Mucosa of stomach (tissue), 1 donor: ENCODE measurements at regions not wholly inside any gene's neighbourhood (a gene's known extent, or its start where the extent isn't known, plus 50 kb on each side); places are given as distances from the start of the nearest gene placed in this dataset.

Experiments used
- H3K27me3 ChIP-seq: one replicate; pipeline ENCODE4 v1.7.0; 2013; ENCODE audit warnings: mild to moderate bottlenecking, low read length; ENCODE audit not compliant: control insufficient read depth, insufficient read depth
- H3K36me3 ChIP-seq: one replicate; pipeline ENCODE4 v1.7.0; 2013; ENCODE audit warnings: low read length; ENCODE audit not compliant: control insufficient read depth, insufficient read depth
- H3K4me1 ChIP-seq: one replicate; pipeline ENCODE4 v1.7.0; 2013; ENCODE audit warnings: mild to moderate bottlenecking, low read length; ENCODE audit not compliant: control insufficient read depth, insufficient read depth
- H3K4me3 ChIP-seq: one replicate; pipeline ENCODE4 v1.7.0; 2013; ENCODE audit warnings: low read length
- H3K9ac ChIP-seq: one replicate; pipeline ENCODE4 v1.7.0; 2013; ENCODE audit warnings: mild to moderate bottlenecking, low read length, moderate library complexity
- H3K9me3 ChIP-seq: one replicate; pipeline ENCODE4 v1.7.0; 2013; ENCODE audit warnings: mild to moderate bottlenecking, low read length, moderate library complexity; ENCODE audit not compliant: control insufficient read depth
- donor health status: Pancreatic carcinoma.

GRCh38 chr12:102708108-102708507 lies 208.9 kb downstream of the PAH start:
- Histone ChIP-seq H3K9me3 (no peaks in the 10 kb centered on the region), H3K9ac (peak overlapping the region; percentile 20), H3K4me1 (peaks cover 18% of the 10 kb centered on the region), H3K4me3 (no peak overlapping the region), H3K27me3 (no peaks in the 10 kb centered on the region), H3K36me3 (no peaks in the 10 kb centered on the region)

GRCh38 chr12:102702447-102703114 lies 214.5 kb downstream of the PAH start:
- H3K9ac ChIP-seq, result no peak overlapping the region
- H3K4me3 ChIP-seq, result no peak overlapping the region
- peaks cover 5% of the 10 kb centered on the region for H3K4me1 ChIP-seq
- H3K27me3 ChIP-seq, result no peaks in the 10 kb centered on the region
- H3K36me3 ChIP-seq, result no peaks in the 10 kb centered on the region
- no peaks in the 10 kb centered on the region for H3K9me3 ChIP-seq

- no peaks in the 10 kb centered on the region for H3K9me3 ChIP-seq
- H3K27me3 ChIP-seq, result no peaks in the 10 kb centered on the region
- H3K9ac ChIP-seq, result no peak overlapping the region
Observed at GRCh38 chr12:102696045-102696444, 215.7 kb upstream of the IGF1 start.

GRCh38 chr12:102694903-102695302 lies 214.5 kb upstream of the IGF1 start:
- Histone ChIP-seq H3K4me1 (peaks cover 37% of the 10 kb centered on the region), H3K9me3 (no peaks in the 10 kb centered on the region), H3K4me3 (no peak overlapping the region), H3K27me3 (no peaks in the 10 kb centered on the region), H3K9ac (no peak overlapping the region), H3K36me3 (no peaks in the 10 kb centered on the region)

More at GRCh38 chr12:102696045-102696444, 215.7 kb upstream of the IGF1 start:
- H3K36me3 ChIP-seq, result no peaks in the 10 kb centered on the region
- H3K4me3 ChIP-seq, result no peak overlapping the region
- peaks cover 36% of the 10 kb centered on the region for H3K4me1 ChIP-seq

GRCh38 chr12:102691773-102692555 lies 211.6 kb upstream of the IGF1 start:
- Histone ChIP-seq H3K9me3 (no peaks in the 10 kb centered on the region), H3K4me1 (peaks cover 55% of the 10 kb centered on the region), H3K4me3 (no peak overlapping the region), H3K27me3 (no peaks in the 10 kb centered on the region), H3K36me3 (no peaks in the 10 kb centered on the region), H3K9ac (peak overlapping the region; percentile 7)

- Histone ChIP-seq H3K4me3 (no peak overlapping the region), H3K9ac (no peak overlapping the region), H3K27me3 (no peaks in the 10 kb centered on the region), H3K9me3 (no peaks in the 10 kb centered on the region), H3K36me3 (no peaks in the 10 kb centered on the region), H3K4me1 (peaks cover 64% of the 10 kb centered on the region)
Observed at GRCh38 chr12:102690253-102690652, 209.9 kb upstream of the IGF1 start.

GRCh38 chr12:102689701-102690100 lies 209.3 kb upstream of the IGF1 start:
- H3K36me3 ChIP-seq, result no peaks in the 10 kb centered on the region
- H3K9ac ChIP-seq, result no peak overlapping the region
- peaks cover 58% of the 10 kb centered on the region for H3K4me1 ChIP-seq
- no peaks in the 10 kb centered on the region for H3K9me3 ChIP-seq
- no peak overlapping the region for H3K4me3 ChIP-seq
- H3K27me3 ChIP-seq, result no peaks in the 10 kb centered on the region

- H3K4me3 ChIP-seq, result no peak overlapping the region
- no peaks in the 10 kb centered on the region for H3K9me3 ChIP-seq
- H3K4me1 ChIP-seq, result peaks cover 44% of the 10 kb centered on the region
- no peaks in the 10 kb centered on the region for H3K36me3 ChIP-seq
- H3K9ac ChIP-seq, result no peak overlapping the region
- no peaks in the 10 kb centered on the region for H3K27me3 ChIP-seq
Observed at GRCh38 chr12:102687523-102687922, 207.2 kb upstream of the IGF1 start.

GRCh38 chr12:102685841-102686240 lies 205.5 kb upstream of the IGF1 start:
- Histone ChIP-seq H3K9me3 (no peaks in the 10 kb centered on the region), H3K4me1 (peaks cover 28% of the 10 kb centered on the region), H3K9ac (no peak overlapping the region), H3K36me3 (no peaks in the 10 kb centered on the region), H3K27me3 (no peaks in the 10 kb centered on the region), H3K4me3 (no peak overlapping the region)

GRCh38 chr12:102685172-102685571 lies 204.8 kb upstream of the IGF1 start:
- H3K9me3 ChIP-seq, result no peaks in the 10 kb centered on the region
- no peak overlapping the region for H3K4me3 ChIP-seq
- H3K27me3 ChIP-seq, result no peaks in the 10 kb centered on the region
- H3K36me3 ChIP-seq, result no peaks in the 10 kb centered on the region
- no peak overlapping the region for H3K9ac ChIP-seq
- H3K4me1 ChIP-seq, result peaks cover 28% of the 10 kb centered on the region

- H3K9ac ChIP-seq, result no peak overlapping the region
- no peaks in the 10 kb centered on the region for H3K27me3 ChIP-seq
Observed at GRCh38 chr12:102682366-102683289, 202.3 kb upstream of the IGF1 start.

GRCh38 chr12:102681747-102682146 lies 201.4 kb upstream of the IGF1 start:
- no peak overlapping the region for H3K9ac ChIP-seq
- no peaks in the 10 kb centered on the region for H3K9me3 ChIP-seq
- H3K27me3 ChIP-seq, result no peaks in the 10 kb centered on the region
- H3K36me3 ChIP-seq, result no peaks in the 10 kb centered on the region
- H3K4me3 ChIP-seq, result no peak overlapping the region
- peaks cover 8% of the 10 kb centered on the region for H3K4me1 ChIP-seq

More at GRCh38 chr12:102682366-102683289, 202.3 kb upstream of the IGF1 start:
- Histone ChIP-seq H3K9me3 (no peaks in the 10 kb centered on the region), H3K4me3 (no peak overlapping the region), H3K36me3 (no peaks in the 10 kb centered on the region), H3K4me1 (peaks cover 13% of the 10 kb centered on the region)
